MM.1S (cell line): ENCODE measurements at regions not wholly inside any gene's neighbourhood (a gene's known extent, or its start where the extent isn't known, plus 50 kb on each side); places are given as distances from the start of the nearest gene placed in this dataset.

Experiments
- DNase-seq: peaks from one replicate; pipeline ENCODE4 v3.0.0-alpha.2; 2015
- H2AFZ ChIP-seq: fragments of 300-600 bp; sonication (generic); 2 replicates; pipeline ENCODE4 v1.6.0; 2016; ENCODE audit warnings: antibody characterized with exemption, low read length
- H3F3A ChIP-seq: fragments of 300-600 bp; sonication (generic); 2 replicates; pipeline ENCODE4 v1.6.1; 2016; ENCODE audit warnings: mild to moderate bottlenecking, antibody characterized with exemption, low read length, moderate library complexity, mixed read lengths; ENCODE audit not compliant: insufficient read depth
- H3K27ac ChIP-seq: fragments of 300-600 bp; sonication (generic); 2 replicates; pipeline ENCODE4 v1.5.1; 2016; ENCODE audit warnings: mild to moderate bottlenecking, low read length
- H3K27me3 ChIP-seq: fragments of 300-600 bp; sonication (generic); replicated peaks from 2 replicates; pipeline ENCODE4 v1.6.0; 2016; ENCODE audit warnings: low read length; ENCODE audit not compliant: insufficient read depth
- H3K36me3 ChIP-seq: fragments of 300-600 bp; sonication (generic); replicated peaks from 2 replicates; pipeline ENCODE4 v1.6.1; 2016; ENCODE audit warnings: mild to moderate bottlenecking, low read length, mixed read lengths; ENCODE audit not compliant: insufficient read depth
- H3K4me1 ChIP-seq: fragments of 300-600 bp; sonication (generic); 2 replicates; pipeline ENCODE4 v1.6.1; 2016; ENCODE audit warnings: low read length, mixed read lengths
- H3K4me2 ChIP-seq: fragments of 300-600 bp; sonication (generic); 2 replicates; pipeline ENCODE4 v1.6.0; 2016; ENCODE audit warnings: low read depth, low read length
- H3K4me3 ChIP-seq: fragments of 300-600 bp; sonication (generic); 2 replicates; pipeline ENCODE4 v1.5.1; 2016; ENCODE audit warnings: low read length, mixed read lengths
- H3K79me2 ChIP-seq: fragments of 300-600 bp; sonication (generic); 2 replicates; pipeline ENCODE4 v1.6.1; 2016; ENCODE audit warnings: mixed run types, low read length, mixed read lengths
- H3K9ac ChIP-seq: fragments of 300-600 bp; sonication (generic); 2 replicates; pipeline ENCODE4 v1.6.1; 2016; ENCODE audit warnings: low read length, mixed read lengths
- H3K9me2 ChIP-seq: fragments of 300-600 bp; sonication (generic); replicated peaks from 2 replicates; pipeline ENCODE4 v1.6.1; 2016; ENCODE audit warnings: mild to moderate bottlenecking, low read length, mixed read lengths; ENCODE audit not compliant: insufficient read depth
- H3K9me3 ChIP-seq: fragments of 300-600 bp; sonication (generic); replicated peaks from 2 replicates; pipeline ENCODE4 v1.6.1; 2016; ENCODE audit warnings: mild to moderate bottlenecking, low read length, mixed read lengths; ENCODE audit not compliant: insufficient read depth
- H4K20me1 ChIP-seq: fragments of 300-600 bp; sonication (generic); 2 replicates; pipeline ENCODE4 v1.6.1; 2016; ENCODE audit warnings: mild to moderate bottlenecking, low read length, moderate library complexity, mixed read lengths; ENCODE audit not compliant: insufficient read depth
- EZH2 ChIP-seq: fragments of 300-600 bp; sonication (generic); optimal IDR thresholded peaks from 2 replicates; pipeline ENCODE3; 2017; ENCODE audit warnings: low read depth, mild to moderate bottlenecking, antibody characterized with exemption, low read length, mixed read lengths
- EZH2phosphoT487 ChIP-seq: fragments of 300-600 bp; sonication (generic); IDR thresholded peaks from 2 replicates; pipeline ENCODE4 v1.6.1; 2018; ENCODE audit warnings: antibody characterized with exemption, low read length
- TF ChIP-seq, protein P1 (sequence below): fragments of 300-600 bp; sonication (generic); IDR thresholded peaks from 2 replicates; pipeline ENCODE4 v1.5.1; 2016; ENCODE audit warnings: antibody characterized with exemption, low read length, mixed read lengths

DNA sequence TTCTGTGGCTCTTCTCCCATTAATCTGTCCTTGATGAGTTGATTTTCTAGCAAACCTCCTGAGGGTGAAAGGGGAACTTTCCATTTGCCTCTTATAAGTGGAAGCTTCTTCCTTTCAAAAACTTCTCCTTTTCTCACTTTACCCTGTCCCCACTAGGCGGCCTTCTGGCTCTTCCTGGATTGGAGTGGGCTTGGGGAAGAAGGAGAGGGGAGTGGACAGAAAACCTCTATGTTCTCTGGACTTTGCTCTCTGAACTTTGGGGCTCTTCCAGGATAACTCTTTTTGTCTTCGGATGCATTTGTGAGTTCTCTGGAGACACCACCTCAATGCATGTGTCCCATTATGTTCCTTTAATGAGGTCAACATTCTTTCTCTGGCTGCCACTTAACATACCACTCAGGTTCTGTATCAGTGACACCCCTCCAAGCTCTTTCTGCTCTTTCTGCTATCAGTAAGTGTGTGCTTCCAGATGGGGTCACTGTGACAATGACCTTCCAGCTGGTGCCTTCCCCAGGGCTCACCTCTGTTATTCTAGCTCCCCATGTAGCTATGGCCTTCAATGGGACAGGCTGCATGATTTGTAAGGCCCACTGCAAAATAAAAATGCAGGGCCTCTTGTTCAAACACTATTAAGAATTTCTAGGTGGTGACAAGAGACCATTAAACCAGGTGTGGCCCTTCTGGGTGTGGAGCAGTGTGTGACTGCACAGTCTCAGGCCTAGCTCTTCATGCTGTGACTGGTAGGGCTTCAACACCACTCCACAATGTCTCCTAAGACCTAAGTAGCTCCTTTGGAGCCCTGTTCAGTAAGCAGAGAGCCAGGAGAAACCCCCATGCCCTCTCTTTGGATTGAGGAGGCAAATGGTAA, 389.2 kb downstream of the EFNB2 start:
- no peaks in the 10 kb centered on the region for H3K9me2 ChIP-seq
- no peaks in the 10 kb centered on the region for H3K27me3 ChIP-seq
- H3K4me1 ChIP-seq = no peaks in the 10 kb centered on the region
- H3K27ac ChIP-seq = no peak overlapping the region
- no peaks in the 10 kb centered on the region for H4K20me1 ChIP-seq
- no peaks in the 10 kb centered on the region for H3K36me3 ChIP-seq
- H3K9me3 ChIP-seq = no peaks in the 10 kb centered on the region
- no peak overlapping the region for H3K4me3 ChIP-seq
- DNase-seq = no peak
- no peaks in the 10 kb centered on the region for H3F3A ChIP-seq
- no peak overlapping the region for H2AFZ ChIP-seq
- no peak overlapping the region for H3K9ac ChIP-seq
- no peak overlapping the region for H3K4me2 ChIP-seq
- TF ChIP-seq EZH2phosphoT487 (no peak), EZH2 (no peak)
- H3K79me2 ChIP-seq = no peaks in the 10 kb centered on the region

DNA sequence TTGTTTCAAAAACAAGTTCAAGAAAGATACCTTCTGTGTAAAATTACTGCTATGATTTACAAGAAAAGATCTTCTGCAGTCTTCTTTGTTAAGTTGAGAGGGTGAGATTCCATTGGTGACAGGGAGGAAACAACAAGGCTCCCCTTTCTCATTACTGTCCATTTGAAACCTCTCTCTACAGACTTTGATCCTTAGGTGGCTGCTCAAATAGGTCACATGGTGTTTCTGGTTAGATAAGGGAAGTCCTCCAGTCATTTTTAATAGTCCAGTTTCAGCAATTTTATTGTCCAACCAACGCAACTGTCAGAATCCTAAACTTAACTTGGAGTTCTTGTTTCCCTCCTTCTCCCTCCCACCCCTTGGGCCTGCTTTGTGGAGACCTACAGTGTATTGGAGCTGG, 390.4 kb downstream of the EFNB2 start:
- Histone ChIP-seq H3K27me3 (no peaks in the 10 kb centered on the region), H4K20me1 (no peaks in the 10 kb centered on the region), H3F3A (no peaks in the 10 kb centered on the region), H3K27ac (no peak overlapping the region), H3K9ac (no peak overlapping the region), H3K4me3 (no peak overlapping the region), H3K79me2 (no peaks in the 10 kb centered on the region), H3K4me2 (no peak overlapping the region), H3K4me1 (no peaks in the 10 kb centered on the region), H2AFZ (no peak overlapping the region), H3K36me3 (no peaks in the 10 kb centered on the region), H3K9me3 (no peaks in the 10 kb centered on the region), H3K9me2 (no peaks in the 10 kb centered on the region)
- TF ChIP-seq, protein P1, sequence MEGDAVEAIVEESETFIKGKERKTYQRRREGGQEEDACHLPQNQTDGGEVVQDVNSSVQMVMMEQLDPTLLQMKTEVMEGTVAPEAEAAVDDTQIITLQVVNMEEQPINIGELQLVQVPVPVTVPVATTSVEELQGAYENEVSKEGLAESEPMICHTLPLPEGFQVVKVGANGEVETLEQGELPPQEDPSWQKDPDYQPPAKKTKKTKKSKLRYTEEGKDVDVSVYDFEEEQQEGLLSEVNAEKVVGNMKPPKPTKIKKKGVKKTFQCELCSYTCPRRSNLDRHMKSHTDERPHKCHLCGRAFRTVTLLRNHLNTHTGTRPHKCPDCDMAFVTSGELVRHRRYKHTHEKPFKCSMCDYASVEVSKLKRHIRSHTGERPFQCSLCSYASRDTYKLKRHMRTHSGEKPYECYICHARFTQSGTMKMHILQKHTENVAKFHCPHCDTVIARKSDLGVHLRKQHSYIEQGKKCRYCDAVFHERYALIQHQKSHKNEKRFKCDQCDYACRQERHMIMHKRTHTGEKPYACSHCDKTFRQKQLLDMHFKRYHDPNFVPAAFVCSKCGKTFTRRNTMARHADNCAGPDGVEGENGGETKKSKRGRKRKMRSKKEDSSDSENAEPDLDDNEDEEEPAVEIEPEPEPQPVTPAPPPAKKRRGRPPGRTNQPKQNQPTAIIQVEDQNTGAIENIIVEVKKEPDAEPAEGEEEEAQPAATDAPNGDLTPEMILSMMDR = no peak
- no peak for TF ChIP-seq EZH2
- TF ChIP-seq EZH2phosphoT487 = no peak
- DNase-seq = no peak

DNA sequence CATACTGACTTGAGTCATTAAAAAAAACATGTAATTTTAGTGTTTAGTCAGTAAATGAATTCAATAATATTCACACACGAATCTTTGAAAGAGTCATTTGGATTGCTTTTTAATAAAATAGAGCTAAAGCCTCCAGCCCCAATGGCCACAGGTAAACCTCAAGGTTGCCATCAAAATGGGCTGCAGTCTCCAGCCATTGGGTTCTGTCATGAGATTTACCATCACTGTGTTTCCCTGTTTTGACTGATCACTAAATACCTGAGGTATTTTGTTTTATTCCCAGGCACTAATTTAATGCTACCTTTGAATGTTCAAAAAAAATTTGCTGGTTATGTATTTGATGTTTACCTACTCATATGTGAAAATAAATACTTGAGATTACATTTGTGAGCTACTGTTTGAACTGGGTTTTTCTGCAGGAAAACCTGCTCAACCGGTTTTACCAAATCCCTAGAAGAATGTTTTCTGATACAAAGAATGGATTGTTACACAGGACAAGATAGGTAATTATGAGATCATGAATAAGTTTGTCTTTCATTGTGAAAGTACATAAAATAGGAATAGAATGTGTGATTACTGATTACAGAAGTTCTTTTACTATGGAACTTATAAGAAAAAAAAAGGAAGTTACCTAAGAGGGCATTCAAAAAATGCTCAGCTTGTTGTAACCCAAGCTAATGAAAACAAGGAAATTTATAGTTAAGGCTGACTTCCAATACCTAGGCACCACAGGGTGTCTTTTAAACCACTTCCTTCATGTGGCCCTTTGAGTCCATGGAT, 391.3 kb downstream of the EFNB2 start:
- Histone ChIP-seq H3K4me1 (no peaks in the 10 kb centered on the region), H3K9me2 (no peaks in the 10 kb centered on the region), H3K9ac (no peak overlapping the region), H3K27ac (no peak overlapping the region), H3K79me2 (no peaks in the 10 kb centered on the region), H3F3A (no peaks in the 10 kb centered on the region), H4K20me1 (no peaks in the 10 kb centered on the region), H3K9me3 (no peaks in the 10 kb centered on the region), H2AFZ (no peak overlapping the region), H3K36me3 (no peaks in the 10 kb centered on the region), H3K4me3 (no peak overlapping the region), H3K27me3 (no peaks in the 10 kb centered on the region), H3K4me2 (no peak overlapping the region)
- no peak for DNase-seq
- TF ChIP-seq EZH2phosphoT487 = no peak
- no peak for TF ChIP-seq EZH2
- TF ChIP-seq, protein P1 = no peak
